Activated CD4-positive, alpha-beta T cell treated with anti-CD3 and anti-CD28 coated beads for 48 hours (primary cell): ENCODE measurements at regions not wholly inside any gene's neighbourhood (a gene's known extent, or its start where the extent isn't known, plus 50 kb on each side); places are given as distances from the start of the nearest gene placed in this dataset.

Experiments
- DNase-seq: peaks from one replicate; pipeline ENCODE4 v3.0.0-alpha.2; 2020

DNA sequence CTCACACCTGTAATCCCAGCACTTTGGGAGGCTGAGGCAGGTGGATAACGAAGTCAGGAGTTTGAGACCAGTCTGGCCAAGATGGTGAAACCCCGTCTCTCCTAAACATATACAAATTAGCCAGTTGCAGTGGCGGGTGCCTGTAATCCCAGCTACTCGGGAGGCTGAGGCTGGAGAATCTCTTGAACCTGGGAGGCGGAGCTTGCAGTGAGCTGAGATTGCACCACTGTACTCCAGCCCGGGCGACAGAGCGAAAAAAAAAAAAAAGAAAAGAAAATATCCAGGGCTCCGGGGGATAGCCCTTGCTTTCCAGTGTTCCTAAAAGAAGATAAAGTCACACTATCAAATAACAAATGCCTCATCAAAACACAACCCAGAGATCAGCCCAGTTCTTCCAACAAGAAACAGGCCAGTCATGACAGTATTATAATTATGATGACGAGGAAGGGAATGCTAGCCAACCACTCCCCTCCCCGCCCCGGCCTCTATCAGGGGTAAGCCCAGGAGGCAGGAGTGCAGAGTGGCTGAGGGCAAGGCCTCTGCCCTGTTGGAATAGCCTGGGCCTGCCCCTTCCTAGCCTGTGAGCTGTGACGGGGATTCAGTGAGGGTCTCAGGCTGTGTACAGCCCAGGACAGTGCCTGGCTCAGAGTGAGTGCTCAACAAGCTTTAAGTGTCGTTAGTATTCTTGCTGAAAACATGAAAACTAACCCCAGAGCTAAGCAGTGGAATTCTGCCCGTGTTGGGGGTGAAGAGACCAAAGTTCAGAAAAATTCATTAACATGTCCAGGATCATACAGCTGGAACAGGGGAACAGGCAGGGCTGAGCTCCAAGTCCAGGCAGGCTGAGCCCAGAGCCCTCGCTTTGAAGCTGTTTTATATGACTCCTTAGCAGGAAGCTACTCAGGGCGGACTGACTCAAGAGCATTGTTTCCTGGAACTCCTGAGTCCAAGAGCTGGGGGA is 54.3 kb downstream of the FAM241B start:
- DNase-seq: no peak

DNA sequence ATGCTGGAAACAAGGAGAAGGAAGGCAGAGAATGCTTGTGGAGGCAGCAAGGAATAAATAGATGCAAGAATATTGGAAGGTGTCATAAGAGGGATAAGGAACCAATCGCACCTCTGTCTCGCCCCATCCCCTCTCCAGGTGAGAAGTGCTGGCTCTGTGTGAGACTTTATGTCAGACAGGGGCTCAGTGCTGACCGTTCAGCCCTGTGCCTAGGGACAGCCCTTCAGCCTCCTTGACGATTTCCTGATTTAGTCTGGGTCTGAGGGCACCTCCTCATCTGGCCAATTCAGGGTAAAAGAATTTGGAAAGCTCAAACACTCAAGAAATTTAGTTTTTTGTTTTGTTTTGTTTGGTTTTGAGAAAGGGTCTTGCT is 54.9 kb downstream of the FAM241B start:
- no peak for DNase-seq

DNA sequence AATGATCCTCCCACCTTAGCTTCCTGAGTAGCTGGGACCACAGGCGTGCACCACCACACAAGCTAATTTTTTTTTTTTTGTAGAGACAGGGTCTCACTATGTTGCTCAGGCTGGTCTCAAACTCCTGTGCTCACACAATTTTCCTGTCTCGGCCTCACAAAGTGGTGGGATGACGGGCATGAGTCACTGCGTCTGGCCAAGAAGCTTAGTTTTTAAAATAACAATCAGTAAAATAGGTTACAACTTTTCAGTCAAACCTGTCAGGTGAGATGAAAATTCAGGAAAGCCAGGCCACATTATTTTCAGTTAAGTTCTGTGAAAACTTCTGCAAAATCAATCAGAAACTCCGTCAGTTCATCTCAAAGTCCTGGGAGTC is 55.4 kb downstream of the FAM241B start:
- DNase-seq: no peak

DNA sequence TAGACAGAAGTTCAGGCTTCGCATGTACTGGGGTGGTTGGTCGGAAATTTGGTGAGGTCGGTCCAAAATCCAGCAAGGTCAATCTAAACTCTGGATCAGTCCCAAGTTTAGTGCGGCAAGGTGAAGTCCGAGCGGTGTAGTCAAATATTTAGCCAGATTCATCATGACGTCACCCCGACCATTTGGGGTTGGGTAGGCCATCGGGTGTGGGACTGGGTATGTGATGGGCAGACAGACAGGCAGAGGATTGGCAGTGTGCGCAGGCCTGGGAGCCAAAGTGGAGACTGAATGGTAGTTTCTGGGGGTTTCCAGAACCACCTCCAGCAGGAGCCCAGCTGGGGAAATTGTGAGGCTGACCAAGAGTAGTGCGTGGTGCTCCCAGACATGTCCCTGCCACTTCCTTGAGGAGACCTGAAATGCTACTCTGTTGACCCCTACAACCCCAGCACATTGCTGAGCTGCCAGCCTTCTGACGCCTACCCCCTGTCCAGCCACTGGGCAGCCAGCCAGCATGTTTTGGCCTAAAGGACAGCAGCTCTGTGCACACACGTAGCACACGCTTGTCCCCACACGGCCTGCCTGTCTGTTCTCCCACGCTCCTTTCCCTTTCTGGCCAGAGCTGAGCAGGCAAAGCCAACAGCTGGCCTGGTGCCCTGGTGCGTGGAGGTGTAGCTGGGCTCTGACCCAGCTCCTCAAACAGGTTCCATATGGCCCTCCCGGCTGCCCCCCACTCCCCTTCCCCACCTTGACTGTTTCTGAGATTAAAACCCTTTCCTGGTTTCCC is 55.9 kb downstream of the FAM241B start:
- DNase-seq: no peak

DNA sequence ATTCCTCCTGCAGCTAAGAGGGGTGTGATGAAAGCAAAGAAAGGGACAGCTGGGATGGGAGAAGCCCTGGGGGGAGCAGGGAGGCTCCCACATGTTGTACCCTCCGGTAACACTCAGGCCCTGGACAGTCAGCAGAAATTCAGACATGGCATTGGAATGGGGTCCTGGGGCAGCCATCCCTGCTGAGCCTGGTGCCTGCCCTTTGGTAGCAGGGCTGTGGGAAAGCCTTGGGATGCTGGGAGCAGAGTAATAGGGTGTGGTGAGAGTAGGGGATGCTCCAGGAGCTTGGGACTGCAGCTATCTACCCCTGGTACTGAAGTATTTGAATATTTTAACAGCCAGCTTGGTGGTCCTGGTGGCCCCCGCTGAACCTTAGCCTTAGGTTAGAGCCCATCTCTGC is 56.8 kb downstream of the FAM241B start:
- DNase-seq: no peak

DNA sequence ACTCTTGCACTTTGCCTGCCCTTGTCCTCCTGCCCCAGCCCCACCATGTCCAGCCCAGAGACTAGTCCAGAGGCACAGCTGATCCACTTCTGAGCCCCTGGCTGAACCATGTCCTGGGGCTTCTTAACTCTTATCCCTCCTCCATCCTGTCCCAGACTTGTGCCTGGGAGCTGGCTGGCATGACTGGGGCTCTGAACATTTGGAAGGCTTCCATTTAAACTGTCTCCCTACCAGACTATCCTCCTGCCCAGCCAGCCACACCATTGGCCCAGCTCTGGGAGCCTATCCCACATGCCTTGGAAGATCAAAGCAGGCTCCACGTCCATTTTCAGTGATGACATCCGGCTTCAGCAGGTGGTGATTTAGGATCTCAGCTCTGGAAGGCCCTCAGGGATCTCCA is 57.4 kb downstream of the FAM241B start:
- DNase-seq: no peak

DNA sequence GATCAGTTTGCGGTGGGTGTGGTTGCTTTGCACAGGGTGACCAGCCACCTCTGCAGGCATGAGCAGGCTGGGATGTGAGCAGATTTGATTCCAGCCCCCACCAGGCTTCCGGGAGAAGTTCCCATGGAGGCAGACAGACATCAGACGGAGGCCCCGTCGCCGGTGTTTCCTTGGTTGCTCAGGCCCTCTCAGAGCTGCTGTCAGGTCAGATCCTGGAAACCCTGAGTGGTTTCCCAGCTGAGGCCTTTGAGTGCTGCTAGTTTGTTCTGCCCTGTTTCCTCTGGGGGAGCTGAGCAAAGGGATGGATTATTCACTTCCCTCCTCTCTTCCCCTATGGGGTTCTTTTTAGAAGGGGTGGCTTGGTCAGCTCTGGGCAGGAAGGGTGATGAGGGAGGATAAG is 62.2 kb downstream of the FAM241B start:
- DNase-seq: no peak

DNA sequence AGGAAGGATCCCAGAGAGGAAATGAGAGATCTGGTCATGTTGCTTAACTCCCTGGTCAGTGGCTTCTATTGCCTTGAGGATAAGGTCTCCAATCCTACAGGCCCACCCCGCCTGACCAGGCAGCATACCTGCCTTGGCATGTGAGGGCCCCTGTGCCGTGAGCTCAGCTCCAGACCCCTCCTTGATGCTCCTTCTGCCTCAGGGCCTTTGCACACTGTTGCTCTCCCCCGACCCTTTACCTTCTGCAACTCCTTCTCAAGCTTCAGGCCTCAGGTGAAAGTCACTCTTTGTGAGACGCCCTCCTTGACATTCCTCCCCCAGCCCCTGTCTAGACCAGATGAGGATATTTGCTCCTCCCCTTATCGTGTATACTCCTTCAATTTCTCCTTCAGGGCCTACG is 62.8 kb downstream of the FAM241B start:
- no peak for DNase-seq

DNA sequence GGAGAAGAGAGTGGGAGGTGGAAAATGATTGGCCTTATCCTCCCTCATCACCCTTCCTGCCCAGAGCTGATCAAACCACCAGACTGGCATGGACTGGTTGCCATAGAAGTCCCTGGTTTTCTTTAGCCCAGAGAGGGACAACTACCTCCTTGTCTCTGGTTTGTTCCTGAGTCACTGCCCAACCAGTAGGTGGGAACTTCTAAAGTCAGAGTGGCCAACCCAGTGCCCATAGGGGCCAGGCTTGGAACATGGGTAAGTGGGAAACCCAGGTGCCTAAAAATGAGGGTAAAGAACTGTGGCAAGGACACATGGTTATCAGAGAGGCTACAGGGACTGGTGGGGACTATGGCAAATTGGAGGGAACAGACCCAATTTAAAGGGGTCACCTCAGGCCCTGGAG is 63.8 kb downstream of the FAM241B start:
- DNase-seq: no peak

DNA sequence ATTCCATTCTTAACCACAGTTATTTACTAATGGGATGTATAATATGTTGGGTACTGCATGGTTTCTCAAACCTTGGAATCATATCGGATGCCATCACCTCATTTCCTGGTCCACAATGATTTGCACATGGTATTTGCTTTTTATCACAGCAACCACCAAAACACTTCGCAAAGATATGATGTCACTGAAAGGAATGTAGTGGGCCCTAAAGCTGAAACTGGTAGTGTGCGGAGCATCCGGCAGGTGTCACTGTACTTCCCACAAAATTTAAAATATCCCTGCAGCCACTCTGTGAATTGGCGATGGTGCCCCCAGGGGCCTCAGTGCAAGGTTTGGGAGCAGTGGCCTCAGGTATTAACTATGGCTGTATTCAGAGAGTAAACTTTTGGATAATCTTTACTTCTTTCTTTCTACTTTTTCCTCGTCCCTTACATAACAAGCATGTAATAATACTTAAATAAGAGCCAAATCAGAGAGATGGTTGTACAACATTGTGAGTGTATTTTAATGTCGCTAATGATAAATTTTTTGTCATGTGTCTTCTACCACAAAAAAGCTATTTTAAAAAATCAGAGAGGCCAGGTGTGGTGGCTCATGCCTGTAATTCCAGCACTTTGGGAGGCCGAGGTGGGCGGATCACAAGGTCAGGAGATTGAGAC is 66.2 kb downstream of the FAM241B start:
- peak; percentile 35 for DNase-seq

DNA sequence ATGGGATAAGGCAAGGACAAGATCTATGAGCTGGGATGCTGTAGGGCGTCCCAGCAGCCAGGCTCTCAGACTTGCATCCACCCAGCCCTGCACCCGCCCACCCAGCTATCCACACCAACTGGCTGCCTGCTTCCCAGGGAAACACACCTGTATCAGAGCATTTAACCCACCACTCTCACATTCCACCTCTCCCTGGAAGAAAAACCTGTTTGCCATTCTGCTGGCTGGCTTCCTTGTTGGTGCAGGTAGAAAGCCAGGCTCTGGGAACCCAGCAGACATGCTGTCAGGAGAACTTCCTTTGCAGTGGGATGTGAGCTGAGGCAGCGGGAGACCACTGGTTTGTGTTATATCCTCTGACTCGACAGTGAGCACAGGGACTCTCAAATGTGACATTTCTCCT is 67.0 kb downstream of the FAM241B start:
- no peak for DNase-seq

DNA sequence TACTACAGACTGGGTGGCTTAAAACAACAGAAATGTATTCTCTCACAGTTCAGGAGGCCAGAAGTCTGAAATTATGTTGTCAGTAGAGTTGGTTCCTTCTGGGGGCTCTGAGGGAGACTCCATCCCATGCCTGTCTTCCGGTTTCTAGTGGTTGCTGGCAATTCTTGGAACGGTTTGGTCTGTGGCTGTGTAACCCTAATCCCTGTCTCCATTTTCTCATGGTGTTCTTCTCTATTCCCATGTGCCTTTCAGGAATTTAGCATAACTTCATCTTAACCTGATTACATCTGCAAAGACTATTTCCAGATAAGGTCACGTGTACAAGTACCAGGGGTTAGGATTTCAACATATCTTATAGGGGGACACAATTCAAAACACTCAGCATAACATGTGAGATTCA is 73.2 kb downstream of the FAM241B start:
- DNase-seq: no peak

DNA sequence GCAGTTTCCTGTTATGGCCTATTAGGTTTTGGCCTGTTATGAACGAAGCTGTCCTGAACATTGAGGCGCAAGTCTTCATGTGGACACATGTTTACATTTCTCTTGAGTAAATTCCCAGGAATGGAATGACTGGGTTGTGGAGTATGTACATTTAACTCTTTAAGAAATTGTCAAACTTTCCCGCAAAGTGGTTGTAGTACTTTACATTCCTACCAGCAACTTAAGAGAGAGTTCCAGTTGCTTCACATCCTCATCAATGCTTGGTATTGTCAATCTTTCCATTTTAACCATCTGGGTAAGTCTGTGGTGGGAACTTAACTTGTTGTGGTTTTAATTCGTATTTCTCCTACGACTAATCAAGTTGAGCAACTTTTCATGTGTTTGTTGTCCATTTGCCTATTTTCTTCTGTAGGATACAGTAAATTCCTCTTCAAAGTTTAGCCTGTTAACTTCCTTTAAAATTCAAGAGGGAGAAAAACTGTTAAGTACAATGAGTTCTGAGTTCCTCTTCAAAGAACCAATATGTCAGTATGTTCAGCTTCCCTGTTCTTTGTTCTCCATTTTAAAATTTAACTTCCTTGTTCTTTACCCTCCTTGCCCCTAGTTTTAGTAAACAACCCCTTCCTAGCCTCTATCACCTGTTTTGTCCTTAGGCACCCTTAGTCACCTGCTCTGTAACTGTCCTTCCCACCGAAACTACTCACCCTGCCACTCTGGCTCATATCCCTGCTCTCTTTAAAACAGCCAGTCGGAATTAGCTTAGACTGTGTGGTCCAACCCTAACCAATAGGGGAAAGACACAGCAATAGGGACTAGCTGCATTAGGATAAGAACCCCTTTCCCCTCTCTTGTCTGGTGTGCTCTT is 74.0 kb downstream of the FAM241B start:
- DNase-seq: no peak

DNA sequence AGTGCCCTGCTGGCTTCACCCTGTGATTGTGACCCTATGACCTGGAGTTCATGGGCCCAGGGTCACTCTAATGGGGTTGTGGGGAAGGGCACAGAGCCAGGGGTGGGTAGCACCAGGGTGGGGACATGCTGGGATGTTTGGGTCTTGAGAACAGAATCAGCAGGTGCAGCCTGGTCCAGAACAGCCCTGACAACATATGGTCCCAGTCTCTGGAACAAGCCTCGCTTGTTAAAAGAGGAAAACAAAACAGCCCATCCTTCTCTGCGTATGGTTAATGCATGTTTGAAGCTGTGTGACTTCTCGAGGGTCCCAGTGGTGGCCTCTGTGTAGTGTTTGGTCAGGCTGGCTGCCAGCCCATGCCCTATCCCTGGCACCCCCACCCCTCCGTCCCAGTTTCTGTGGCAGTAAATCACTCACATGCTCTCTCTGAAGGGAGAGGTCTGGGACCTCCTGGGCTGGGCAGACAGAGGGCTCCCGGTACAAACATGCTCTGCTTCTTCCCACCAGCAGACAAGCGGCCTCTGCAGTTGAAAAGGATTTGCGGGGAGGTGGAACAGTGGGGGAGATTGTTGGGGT is 79.4 kb downstream of the FAM241B start:
- DNase-seq: no peak

DNA sequence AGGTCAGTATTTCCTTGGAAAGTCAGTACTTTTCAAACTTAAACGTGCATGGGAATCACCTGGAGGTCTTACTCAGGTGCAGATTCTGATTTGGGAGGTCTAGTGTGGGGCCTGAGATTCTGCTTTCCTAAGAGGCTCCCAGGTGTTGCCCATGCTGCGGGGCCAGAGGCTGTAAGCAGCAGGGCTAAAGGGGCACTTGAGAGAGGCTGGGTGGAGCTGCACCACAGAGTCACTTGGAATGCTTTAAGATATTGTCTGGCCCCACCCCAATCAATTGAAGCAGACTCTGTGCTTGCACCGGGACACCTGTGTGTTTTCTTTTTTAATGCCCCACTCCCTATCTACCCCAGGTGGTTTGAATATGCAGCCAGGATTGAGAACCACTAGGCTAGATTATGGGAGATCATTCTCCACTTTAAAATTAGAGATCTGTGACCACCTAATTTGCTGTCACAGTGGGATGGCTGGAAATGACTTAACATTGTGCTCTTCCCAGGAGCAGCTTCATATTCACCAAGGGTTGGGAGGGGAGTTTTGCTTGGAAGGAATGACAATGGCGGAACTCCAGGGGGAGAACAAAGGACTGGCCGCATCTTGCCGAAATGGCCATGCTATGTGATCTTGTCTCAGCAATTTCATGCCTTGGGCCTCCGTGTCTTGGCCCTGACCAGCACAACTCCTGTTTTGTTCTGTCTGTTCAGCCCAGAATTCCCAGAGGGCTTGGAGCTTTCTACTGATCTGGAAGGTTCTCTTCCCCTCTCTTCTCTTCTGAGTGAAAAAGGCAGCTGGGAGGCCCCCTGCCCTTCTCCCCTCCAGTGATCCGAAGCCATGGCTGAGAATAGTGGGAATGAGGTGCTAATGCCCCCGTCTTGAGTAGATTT is 80.2 kb downstream of the FAM241B start:
- no peak for DNase-seq

DNA sequence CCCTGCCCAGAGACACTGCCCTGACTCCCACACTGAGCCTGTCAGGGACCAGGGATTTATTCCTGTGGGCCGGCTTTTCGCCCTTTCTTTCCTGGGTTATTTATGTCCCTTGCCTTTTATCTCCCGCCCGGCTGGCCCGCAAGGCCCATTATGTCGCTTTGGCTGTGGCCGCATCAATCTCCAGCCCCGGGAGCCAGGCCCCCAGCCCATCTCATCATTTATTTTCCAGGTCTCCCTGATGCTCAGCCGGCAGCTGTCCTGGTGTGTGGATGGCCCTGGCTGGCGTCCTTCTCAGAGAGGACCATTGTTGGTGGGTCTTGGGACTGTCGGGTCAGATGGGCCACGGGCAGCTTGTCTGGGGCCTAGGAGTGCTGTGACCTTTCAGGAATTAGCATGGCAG is 82.3 kb downstream of the FAM241B start:
- no peak for DNase-seq

DNA sequence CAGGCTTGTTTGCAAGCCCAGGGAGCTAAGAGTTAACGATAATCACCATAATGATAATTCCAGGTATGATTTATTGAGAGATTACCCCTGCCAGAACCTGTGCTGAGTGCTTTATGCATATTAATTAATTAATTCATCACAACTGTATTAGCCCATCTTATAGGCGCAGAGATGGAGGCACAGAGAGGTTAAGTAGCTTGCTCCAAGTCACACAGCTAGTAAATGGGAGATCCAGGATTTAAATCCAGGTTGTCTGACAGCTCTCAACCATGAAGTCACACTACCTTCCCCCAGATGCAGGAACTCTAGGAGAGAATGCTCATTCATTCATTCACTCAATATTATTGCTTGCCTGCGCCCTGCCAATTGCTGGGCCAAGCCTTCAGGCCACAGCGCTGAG is 84.5 kb downstream of the FAM241B start:
- DNase-seq: no peak

DNA sequence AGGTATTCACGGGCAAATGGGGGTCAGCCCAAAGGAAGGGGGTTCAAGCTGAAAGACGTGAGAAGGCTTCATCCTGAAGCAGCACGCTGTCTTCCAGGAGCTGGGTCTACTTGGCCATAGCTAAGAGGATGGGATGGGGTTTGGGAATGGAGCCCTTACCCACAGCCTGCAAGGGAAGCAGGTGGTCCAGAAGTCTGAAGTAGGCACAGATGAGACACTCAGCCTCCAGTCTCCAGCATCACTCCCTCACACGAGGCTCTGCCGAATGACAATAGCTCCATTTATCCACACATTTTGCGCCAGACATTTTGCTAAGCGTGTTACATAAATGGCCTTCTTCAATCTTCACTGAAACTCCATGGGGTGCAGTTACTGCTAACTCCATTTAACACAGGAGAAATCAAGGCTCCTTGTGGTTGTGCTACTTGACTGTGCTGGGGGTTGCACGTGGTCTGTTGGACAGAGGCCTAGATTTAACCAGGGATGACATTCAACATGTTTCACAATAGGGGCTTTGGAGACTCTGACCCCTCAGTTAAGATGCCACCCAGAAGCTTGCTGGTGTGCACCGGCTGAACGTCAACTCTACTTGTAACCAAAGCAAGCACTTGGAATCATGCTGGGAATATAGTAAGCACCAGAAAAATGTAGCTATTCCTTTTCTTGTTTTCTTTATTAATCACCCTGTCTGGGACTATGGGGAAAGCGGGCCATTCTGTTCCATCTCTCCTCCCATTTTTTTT is 85.3 kb downstream of the FAM241B start:
- DNase-seq: no peak

DNA sequence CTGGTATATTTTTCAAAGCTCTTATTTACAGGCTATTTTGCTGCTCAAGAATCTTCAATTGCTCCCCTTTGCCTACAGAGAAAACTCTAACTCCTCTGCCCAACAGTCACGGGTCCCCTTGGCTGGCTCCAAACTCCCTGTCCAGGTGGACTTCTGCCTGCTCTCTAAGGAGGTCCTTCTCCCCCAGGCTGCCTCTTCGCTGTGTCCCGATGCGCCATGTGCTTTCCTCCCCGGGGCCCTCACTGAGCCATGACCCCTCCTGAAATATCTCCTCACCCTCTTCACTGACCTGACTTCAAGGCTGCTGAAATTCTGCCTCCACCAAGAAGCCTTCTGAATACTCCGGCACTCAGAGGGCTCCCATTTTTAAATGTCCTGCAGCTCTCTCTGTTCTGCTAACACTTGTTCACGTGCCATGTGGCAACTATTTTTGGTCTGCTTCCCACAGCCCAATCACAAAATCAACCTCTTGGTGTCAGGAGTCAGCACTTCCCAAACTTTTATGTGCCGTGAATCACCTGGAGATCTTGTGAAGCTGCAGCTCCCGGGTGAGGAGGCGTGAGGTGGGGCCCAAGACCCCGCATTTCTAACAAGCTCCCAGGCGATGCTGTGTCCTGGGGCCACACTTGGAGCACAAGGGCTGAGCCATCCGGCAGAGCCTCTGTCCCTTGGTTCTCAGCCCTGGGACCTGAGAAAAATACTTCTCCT is 85.7 kb upstream of the COL13A1 start:
- no peak for DNase-seq
